Activated naive CD8-positive, alpha-beta T cell treated with anti-CD3 and anti-CD28 coated beads, Interleukin-2, amount 50 U/mL, for 16 hours (primary cell): ENCODE measurements at regions not wholly inside any gene's neighbourhood (a gene's known extent, or its start where the extent isn't known, plus 50 kb on each side); places are given as distances from the start of the nearest gene placed in this dataset.

Experiments used
- DNase-seq: peaks from one replicate; pipeline ENCODE4 v3.0.0-alpha.2; 2020; ENCODE audit warnings: low read depth, low spot score

- no peak for DNase-seq
Measured at GRCh38 chr1:82507011-82507410, 706.3 kb downstream of the ADGRL2 start.

- DNase-seq, result no peak
Measured at GRCh38 chr1:82503822-82504221, 703.1 kb downstream of the ADGRL2 start.

- no peak for DNase-seq
Measured at GRCh38 chr1:82499022-82499421, 698.3 kb downstream of the ADGRL2 start.

DNA sequence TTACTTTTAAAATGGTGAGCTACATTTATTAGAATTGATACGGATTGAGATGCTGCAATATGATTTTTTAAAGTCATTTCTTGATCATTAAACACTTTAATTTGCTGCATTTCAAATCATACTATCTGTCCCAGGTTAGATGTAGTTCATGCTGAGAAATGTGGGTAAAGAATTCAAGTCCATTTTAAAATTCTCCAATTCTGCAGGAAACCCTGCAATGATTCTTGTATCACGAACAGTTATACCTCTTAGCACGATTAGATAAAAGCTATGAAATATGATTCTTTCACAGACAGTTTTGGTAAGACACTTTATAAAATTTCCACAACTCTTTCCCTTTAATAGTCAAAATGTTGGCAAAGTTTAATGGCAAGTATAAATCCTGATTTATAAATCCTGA is 693.4 kb downstream of the ADGRL2 start:
- no peak for DNase-seq

GRCh38 chr1:82492159-82492558 is 691.4 kb downstream of the ADGRL2 start:
- no peak for DNase-seq

- DNase-seq, result no peak
Measured at GRCh38 chr1:82491301-82492048, 690.7 kb downstream of the ADGRL2 start.

GRCh38 chr1:82487778-82488177 is 687.0 kb downstream of the ADGRL2 start:
- DNase-seq, result no peak

GRCh38 chr1:82486969-82487368 is 686.2 kb downstream of the ADGRL2 start:
- DNase-seq, result no peak

DNA sequence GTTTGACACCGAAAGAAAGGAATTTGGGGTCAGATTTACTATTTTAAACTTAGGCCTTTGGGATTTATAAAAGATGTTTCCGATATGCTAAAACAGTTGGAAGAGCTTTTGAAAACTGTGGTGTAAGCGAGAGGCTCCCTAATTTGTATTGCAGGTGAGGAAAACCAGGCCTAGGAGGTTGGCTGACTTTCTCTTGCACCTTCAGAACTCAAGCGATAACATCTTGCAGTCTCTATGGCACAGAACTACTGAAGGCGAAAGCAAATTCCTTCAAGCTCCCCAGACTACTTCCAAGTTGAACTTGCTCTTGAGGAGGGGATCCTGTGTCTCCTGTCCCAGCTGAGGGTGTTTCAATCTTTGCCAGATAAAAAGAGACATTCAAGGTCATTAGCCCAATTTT is 685.7 kb downstream of the ADGRL2 start:
- no peak for DNase-seq

DNA sequence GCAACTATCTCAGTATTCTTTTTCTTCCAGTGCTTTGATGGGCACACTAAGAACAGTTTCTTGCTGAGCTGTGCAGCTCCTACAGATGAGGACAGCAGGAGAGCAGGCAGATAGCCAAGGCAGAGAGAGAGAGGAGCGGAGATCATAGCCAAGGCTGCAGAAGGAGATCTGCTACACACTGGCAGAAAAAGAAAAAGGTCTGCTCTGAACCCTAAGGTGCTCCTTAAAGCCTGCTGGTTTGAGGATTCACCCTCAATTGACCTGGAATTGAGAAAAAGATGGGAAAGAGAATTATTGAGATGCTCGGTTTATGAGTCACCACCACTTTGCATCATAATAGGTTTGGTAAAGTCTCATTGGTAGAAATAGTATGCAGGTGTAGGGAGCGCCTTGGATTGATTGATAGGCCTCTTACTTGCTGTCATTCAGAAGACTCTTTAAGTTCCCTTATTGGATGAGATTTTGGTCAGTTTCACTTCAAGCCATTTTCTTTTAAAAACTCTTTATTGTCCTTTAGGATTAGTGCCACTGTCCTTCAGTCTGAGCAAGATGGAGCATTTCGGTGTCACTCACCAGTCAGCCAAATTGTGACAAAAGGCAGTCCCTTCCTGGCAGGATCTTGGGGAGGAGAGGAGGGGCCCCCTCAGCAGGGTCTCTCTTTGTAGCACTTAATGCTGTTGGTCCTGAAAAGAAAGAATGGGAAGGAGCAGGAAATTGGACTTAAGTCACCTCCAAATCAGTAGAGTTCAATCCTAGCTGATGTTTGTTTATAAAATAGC is 685.0 kb downstream of the ADGRL2 start:
- DNase-seq, result no peak

DNA sequence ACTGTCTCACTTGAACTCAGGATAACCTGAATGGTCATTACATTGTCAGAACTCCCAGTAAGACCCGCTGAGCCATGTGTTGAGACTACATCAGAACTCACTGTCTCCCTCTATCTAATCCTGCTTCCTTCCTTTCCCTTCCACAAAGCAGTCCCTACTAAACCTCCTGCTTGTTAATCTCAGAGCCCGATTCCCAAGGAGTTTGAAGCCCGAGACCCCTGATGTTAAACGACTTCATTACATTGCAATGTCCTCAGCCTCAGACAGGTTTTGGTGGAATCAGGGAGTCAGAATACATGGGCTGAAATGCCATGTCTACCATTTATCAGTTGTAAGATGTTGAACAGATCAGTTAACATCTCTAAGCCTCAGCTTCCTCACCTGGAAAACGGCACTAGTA is 682.4 kb downstream of the ADGRL2 start:
- no peak for DNase-seq

GRCh38 chr1:82478916-82479315 is 678.2 kb downstream of the ADGRL2 start:
- no peak for DNase-seq

DNA sequence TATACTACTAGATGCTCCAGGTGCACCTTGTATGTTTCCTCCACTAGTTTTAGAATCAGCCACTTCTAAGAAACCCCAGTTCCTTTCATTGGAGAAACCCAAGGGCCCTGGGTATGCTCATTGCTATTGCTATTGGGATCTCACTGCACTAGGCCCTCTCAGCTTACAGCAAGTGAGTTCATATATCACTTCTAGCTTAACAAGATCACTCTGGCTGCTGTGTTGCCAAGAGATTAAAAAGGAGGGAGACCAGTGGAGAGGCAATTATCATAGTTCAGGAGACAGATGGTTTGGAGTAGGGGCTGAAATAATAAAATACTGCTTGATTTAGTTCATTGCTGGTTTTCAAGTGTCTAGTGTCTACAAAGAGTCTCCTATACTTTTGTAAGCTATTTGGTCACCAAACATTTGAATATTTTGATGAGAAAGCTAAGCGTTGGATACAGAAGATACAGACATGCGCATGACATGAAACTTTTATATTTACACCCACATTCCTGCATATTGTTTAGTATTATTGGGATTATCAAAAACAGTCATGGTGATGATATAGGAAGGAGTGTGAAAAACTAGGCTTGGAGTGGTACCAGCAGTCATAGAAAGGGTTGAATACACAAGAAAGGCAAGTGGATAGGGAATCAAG is 671.9 kb downstream of the ADGRL2 start:
- DNase-seq, result no peak

DNA sequence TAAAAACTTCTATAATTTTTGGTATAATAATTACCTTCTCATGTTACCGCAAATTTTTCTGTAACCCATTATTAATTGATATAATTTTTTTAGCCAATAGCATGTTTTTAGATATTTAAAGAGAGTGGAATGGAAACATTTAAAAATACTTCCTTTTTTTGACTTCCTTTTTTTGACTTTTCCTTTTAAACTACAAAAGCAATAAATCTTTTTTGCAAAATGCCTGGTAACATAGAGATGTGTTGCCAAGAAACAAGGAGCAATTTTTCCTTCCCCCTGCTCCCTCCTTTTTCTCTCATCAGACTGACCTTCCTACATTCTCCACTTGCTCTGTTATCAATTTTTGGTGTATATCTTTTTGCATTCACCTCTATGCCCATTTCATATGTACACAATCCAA is 666.2 kb downstream of the ADGRL2 start:
- no peak for DNase-seq

GRCh38 chr1:82466416-82466815 is 665.7 kb downstream of the ADGRL2 start:
- DNase-seq, result no peak

DNA sequence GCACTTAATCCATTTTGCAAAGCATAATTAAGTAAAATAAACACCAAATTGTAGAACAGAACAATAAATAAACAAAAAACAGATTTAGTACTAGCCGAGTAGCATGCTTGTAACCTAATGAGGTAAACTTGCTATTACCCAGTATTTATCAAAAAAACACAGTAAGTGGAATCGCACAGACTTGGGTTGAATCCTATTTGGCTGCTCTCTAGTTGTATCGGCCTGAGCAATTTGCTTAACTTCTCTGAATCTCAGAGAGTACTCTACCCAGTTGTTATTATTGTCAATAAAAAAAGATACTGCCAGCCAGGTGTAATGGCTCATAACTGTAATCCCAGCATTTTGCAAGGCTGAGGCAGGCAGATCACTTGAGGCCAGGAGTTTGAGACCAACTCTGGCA is 664.3 kb downstream of the ADGRL2 start:
- DNase-seq, result no peak

DNA sequence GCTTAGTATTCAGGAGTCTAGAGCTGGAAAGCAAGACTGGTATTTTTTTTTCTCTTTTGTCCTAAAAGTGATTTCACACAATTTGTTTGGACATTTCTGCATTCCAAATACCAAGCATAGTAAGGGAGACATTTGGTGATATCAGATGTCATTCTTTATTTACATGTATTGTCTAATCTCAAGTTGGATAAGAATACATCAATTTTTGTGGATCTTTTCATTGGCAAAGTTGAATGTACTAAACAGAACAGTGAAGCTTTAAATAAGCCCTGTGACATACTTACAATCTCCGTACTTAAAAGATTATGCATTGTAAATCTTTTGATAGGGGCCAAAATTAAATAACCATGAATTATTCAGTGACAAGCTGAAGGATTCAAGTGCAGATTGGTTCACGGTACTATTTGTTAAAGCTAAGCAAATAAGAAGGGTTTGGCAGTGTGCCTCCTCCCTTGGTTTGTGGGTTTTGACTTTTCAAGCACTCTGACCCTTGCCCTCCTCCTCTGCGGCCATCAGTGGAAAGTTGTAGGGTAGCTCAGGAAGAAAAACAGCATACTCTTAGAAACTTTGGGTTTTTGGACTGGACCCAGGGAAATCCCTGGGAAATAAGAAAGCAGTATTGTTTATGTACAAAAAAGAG is 663.7 kb downstream of the ADGRL2 start:
- DNase-seq, result no peak

GRCh38 chr1:82463951-82464350 is 663.2 kb downstream of the ADGRL2 start:
- no peak for DNase-seq

DNA sequence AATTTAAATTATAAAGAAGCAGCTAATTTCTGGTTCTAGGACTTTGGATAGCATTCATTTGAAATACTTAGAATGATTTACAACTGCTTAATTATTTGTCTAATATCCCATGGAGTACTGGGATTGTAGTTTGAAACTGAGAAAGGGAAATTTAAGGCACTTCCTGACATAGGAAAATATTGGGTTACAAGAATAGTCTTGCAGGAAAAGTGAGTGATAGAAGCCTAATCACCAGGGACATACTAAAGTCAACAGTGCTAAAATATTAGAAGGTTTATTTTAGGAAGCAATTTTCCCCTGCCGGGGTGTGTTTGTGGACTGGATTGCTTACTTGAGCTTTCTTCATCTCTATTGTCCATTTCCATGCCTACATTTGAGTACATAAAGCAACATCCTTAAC is 661.6 kb downstream of the ADGRL2 start:
- no peak for DNase-seq

DNA sequence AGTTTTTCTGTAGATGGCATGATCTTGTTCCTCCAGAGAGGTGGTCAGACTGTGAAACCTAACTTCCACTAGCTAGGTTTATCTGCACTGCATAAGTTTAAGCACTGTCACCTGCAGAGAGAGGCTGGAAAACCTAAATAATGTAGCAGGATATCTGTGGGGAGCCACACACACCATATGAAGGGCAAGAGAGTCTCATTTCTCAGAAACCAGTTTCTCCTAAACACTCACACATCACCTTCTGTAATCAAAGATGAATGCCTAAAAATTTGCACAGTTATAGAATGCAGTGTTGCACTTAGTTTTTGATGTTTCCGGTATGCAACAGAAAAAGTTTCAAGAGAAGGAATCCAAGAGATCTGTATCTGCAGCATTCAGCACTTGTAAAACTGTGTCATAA is 654.6 kb downstream of the ADGRL2 start:
- no peak for DNase-seq

- no peak for DNase-seq
Measured at GRCh38 chr1:82454431-82454830, 653.7 kb downstream of the ADGRL2 start.

DNA sequence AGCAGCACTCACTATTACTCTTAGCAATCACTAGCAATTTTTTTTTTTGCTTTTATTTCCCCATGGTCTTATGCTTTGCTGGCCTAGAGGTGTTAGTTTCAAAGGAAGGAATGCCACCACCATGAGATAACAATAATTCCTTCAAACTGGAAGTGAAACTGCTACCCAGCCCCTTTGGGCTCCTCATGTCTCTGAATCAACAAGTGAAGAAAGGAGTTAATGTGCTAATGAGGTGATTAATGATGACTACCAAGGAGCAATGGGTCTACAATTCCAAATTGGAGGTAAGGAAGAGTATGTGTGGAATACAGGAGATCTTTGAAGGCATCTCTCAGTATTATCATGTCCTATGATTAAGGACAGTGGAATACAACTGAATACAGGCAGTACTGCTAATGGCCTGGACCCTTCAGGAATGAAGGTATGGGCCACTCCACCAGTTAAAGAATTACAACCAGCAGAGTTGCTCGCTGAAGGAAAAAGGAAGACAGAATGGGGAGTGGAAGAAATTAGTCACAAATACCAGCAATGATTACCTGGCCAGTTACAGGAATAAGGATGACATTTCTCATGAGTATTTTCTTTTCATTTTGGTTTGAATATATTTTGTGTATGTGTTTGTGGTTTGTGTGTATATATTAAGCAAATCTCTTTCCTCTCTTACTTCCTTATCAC is 652.9 kb downstream of the ADGRL2 start:
- DNase-seq, result no peak
